ENCODE measurements at regions not wholly inside any gene's neighbourhood (a gene's known extent, or its start where the extent isn't known, plus 50 kb on each side); places are given as distances from the start of the nearest gene placed in this dataset.
"Not testable (repeated sequence)": the region's sequence is repeated elsewhere in the genome, so short reads cannot be mapped to it uniquely, and the experiment has no call there.

DNA sequence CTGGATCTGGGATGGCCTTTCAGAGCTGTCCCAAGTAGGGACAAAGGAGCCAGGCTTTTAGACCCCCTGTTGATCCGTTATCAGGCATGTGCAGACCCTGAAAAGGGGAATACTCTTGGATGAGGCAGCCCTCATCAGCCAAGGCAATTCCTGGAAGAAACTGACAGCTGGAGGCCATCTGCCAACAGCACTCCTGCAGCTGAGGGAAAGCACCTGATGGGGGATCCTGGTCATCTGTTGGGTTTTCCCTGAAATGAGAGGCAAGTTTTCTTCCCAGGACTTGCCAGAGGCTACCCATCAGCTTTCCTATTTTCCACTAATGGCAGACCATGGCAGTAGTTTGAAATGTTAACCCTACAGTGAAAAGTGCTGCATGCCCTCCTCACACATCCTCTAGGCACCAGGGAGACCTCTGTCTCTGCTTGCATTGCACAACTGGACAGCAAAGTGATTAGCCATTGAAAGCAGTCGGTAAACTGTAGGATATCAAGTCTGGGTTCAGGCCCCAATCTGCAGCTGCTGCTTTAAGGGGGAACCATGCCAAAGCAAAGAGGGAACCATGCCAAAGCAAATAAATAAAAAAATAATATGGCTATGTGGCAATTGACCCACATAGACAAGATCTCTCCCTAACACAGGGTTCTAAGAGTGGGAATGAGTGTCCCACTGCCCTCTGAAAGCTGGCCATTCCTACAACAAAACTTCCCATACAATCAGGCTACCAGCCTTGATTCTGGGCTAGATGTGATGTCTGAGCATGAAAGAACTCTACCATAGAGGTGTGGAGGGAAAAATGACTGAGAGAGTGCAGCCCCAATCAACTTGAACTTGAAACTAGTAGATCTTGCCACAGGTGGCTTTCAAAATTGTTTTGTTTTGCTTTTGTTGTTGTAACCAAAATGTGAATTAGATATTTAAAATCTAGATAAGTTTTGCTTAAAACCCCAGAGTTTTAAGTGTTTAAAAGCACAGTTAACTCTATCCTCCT, 232.0 kb upstream of the STT3B start:
- no peak for DNase-seq

DNA sequence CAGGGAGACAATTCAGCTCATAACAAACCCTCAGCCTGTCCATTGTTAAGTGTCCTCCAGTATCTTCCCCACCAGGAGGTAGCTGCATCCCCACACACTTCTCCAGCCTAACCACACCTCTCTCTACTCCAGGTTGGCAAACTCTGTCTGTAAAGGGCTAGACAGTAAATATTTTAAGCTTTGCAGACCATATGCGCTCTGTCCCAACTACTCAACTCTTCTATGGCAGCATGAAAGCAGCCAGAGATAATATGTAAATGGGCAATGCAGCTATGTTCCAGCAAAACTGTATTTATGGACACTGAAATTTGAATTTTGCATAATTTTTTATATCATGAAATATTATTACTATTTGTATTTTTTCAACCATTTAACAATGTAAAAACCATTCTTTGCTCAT, 230.4 kb upstream of the STT3B start:
- no peak for DNase-seq

DNA sequence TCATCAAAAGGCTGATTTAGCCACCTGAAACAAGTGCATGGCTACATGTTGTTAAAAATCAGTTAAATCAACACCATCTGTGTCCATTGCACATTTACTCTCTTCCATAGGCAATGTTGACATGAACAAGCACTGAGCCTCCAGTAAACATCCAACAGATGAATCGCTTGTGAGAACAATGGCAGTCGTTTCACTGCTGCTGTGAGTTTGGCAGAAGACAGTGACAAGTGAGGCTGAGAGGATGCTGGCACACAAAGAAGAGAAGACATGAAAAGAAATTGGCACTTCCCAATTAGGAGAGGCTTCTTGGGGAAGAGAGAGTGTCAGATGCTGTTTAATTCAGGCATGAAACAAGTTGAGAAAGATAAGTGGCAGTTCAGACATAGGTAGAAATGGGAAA, 227.4 kb upstream of the STT3B start:
- DNase-seq: no peak

DNA sequence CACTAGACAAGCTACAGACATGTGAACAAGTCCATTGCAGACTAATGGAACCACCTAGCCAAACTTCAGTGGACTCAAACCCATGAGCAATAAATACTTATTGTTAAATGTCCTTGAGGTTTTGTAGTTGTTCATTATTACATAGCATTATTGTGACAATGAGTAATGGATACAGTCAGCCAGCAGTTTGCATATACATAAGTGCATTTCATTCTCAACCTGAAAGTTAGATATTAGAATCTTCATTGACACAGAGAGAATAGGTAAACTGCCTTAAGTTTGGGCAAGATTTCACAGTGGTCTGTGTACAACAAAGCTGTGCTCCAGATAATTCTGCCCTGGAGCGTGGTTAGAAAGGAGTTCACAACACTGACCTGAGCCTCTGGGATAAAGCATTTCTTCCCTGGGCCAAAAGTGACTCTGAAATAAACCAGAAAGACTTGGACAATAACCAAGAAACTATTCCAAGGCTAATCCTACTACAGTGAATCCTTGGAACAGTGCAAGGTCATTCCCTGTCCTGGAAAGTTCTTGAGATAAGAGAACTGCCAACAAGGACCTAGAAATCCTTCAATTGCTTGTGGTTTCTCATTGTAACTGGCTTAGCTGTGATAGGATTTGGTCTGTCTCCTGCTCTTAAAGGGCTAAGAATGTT, 225.5 kb upstream of the STT3B start:
- no peak for DNase-seq

DNA sequence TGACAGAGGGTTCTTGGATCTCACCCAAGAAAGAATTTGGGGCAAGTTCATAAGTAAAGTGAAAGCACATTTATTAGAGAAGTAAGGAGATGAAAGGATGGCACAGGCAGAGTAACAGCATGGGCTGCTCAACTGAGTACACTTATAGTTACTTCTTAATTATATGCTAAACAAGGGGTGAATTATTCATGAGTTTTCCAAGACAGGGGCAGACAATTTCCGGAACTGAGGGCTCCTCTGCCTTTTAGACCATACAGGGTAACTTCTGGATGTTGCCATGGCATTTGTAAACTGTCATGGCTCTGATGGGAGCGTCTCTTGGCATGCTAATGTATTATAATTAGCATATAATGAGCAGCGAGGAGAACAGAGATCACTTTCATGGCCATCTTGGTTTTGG, 221.2 kb upstream of the STT3B start:
- DNase-seq: no peak

DNA sequence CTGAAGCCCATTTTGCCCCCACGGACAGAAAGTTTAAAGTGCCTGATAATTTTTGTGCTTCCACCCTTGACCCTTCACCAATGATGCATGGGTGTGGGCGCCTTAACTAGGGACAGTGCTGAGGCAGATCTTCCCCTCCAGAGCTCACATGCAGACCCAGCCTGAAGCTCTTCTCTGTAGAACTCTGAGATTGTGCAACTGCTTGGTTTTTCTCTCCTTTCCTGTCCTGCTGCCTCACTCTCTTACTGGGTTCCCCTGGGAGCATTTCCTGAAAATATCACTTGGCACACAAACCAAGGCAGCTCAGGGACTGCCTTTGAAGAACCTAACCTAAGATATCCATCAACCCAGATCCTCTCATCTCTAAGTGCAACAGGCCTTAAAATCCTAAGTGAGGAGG, 220.3 kb upstream of the STT3B start:
- no peak for DNase-seq

DNA sequence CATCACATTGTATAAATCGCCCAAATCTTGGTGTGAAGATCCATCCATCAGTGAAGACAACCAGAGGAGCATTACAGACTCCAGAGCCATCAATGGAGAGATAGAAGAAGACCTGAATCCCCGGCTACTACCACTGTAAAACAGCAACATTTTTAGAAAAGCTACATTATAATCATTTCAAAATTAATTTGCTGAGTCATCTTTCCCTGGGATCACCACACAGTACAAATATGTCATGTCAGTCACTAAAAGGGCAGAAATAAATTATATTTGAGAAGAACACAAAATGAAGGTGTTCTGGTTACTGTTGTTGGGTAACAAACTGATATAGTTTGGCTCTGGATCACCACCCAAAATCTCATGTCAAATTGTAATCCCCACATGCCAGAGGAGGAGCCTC, 218.5 kb upstream of the STT3B start:
- no peak for DNase-seq

DNA sequence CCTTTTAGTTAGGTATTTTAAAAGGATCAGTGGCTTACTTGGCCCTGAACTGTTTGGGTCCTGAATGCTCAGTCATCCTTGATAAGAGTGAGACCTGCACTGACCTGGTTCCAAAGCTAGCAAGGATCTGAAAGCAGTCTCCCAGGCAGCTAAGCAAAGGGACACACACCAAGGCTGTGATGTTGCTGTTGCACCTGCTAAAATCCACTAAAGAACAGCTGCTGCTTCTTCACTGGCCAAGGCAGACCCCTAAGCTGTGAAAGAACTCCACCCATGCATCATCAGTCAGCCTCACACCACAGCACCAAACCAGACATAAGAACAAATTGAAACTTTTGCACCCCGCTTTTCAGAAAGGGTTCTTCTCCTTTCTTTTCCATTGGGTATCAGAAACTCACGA, 213.4 kb upstream of the STT3B start:
- no peak for DNase-seq

DNA sequence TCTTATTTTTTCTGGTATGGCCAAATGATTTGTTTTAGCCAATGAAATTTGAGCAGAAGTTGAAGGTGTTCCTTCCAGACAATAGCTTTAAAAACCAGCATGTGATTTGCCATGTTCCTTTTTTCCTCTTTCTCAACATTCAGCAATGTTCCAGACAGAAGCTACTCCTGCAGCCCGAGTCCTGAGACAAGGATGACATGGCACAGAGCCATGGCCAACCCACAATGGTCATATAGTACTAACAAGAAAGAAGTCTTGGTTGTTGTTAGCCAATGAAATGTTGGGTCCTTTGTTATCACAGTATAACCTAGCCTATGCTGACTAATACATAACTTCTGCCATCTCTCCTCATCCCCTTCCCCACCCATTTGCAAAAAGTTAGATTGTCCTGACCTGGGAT, 211.1 kb upstream of the STT3B start:
- no peak for DNase-seq

DNA sequence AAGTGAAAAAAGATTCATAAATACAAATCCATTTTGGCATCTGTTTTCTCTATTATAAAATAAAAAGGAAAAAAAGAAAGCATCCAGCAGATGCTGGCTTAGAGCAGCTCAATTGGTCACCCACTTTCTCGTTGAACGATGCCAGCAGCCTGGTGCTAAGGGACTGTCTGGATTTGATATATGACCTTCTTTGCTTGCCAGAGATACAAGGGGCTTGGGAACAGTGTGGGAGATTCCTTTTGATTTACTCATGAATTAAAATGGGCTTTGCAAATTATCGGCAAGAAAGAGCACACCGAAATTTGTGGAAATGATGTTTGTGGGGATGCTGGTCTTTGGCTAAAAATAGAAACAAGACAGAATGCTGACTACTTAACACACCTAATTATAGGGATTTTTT, 210.3 kb upstream of the STT3B start:
- no peak for DNase-seq

DNA sequence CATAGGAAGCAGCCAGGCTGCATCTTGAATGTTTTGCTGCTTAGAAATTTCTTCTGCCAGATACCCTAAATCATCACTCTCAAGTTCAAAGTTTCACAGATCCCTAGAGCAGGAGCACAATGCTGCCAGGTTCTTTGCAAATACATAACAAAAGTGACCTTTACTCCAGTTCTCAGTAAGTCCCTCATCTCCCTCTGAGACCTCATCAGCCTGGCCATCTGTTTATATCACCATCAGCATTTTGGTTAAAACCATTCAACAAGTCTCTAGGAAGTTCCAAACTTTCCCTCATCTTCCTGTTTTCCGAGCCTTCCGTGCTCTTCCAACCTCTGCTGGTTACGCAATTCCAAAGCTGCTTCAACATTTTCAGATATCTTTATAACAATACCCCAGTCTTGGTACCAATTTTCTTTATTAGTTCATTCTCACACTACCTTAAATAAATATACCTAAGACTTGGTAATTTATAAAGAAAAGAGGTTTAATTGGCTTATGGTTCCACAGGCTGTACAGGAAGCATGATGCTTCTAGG, 204.8 kb upstream of the STT3B start:
- DNase-seq: not testable (repeated sequence)

DNA sequence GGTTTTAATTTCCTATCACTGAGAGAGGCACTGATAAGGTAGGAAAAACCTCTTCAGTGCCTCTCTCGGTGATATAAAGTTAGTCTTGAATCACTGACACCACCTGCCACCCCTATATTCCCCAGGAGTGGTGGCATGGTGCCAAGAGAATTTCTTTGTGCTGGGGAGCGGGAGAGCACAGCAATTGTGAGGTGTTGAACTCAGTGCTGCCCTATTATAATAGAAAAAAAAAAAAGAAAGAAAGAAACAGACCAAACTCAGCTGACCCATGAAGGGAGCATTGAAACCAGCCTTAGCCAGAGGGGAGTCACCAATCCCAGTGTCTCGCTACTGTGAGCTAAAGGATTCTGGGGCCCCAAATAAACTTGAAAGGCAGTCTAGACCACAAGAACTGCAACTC, 201.4 kb upstream of the STT3B start:
- no peak for DNase-seq

DNA sequence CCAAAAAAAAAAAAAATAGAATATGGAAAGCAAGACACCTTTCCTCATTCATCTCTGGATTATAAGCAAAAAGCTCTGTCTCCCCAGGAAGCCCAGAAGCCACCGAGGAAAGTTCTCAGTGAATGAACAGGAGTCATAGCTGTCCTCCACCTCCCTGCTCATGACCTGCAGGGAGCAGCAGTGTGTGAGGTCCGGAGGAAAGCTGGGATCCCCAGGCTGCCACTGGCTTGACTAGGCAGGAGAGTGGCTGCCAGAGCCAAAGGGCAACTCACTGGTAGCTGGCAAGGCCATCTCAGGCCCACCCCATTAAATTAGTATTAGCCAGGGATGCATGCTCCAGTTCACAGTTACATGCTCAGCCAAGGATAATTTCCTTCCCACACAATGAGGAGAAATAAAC, 191.6 kb upstream of the STT3B start:
- no peak for DNase-seq

DNA sequence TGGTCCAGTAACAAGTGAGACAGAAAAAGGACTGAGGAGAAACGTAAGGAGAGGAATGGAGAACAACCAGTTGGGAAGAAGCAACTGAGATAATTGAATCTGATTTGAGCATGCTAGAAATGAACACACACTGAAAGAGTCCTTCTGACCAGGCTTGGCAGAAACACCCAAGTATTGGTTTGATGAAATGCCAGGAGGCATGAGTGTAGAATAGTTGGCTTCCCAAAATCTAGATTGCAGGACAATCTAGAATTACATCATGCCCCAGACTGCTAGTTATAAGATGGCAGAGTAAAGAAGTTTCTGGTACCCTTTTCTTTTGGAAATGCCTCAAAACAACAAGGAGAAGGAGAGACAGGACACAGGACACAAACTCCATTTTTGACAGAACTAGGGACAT, 189.7 kb upstream of the STT3B start:
- no peak for DNase-seq

DNA sequence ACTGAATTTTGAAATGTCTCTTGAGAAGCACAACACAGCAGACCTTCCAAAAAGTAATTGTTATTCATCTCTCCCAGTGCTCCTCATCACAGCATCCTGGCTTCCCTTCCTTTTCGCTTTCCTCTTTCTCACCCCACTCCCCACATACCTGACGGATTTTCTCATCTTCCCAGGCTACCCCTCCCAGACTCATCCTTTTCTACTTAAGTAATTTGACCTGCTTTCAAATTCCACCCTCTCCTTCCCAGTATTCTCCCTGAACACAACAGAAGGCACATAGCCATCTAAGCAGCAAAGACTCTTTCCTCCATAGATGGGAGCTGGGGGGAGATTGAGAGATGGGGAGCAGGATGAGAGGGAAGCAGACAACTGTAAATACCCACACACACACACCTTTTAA, 187.1 kb upstream of the STT3B start:
- DNase-seq: no peak

DNA sequence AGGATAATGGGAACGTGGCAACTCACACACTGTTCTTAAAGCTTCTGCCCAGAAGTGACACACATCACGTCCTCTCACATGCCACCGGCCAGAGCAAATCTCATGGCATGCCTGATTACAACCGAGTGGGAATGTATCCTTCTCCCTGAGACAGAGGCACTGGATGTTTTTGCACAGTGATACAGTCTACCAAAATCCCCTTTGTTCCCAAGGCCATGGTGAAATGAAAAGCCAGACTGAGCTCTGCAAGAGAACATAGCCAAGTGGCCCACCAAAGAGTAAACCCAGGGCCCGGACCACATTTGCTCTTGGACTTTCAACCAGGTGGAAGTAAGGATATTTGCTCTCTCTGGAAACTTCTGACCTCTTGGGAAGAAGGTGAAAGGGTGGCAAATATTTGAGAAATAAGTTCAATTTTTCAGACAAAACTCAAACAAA, 186.2 kb upstream of the STT3B start:
- DNase-seq: no peak

DNA sequence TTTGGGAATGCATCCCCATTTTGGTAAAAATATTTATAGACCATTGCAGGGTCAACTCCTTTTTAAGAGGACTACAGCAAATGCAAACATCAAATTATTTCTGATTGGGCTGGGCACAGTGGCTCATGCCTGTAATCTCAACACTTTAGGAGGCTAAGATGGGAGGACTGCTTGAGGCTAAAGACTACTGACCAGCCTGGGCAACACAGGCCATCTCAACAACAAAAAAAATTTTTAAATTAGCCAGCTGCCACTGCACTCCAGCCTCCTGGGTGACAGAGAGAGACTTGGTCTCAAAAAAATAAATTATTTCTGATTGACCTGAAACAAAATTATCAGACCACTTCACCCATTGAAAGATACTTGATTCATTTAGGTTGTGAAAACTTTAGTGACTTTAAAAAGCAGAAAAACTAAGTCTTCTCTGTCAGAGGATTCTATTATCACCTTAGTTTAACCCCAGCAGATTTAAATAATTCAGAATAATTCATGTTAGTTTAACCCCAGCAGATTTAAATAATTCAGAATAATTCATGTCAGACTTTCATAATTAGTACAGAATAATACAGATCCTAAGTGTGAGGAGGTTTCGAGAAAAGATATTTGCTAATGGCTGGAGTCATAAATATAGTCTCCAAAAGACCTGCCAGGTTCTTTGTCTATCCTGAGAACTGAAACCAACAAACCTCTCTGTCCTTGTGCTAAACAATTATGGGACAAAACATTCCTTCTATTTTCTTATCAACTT, 183.6 kb upstream of the STT3B start:
- DNase-seq: no peak

DNA sequence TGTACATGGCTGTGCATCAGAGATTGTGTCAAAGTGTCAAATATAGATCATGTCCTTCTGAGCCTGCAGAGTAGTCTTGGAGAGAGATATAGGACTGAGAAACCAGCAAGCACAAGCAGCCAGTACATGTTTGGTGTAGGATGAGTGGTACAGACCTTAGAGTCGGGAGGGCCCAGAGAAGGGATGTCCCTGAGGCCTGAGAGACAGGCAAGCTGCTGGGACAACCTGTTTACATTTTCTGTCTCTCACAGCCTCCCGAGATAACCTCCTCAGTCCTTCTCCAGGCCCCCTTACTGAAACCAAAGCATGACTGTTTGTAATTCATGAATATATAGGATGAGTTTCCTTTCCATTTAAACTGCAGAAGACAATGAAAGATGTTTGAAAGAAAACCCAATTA, 182.4 kb upstream of the STT3B start:
- no peak for DNase-seq

DNA sequence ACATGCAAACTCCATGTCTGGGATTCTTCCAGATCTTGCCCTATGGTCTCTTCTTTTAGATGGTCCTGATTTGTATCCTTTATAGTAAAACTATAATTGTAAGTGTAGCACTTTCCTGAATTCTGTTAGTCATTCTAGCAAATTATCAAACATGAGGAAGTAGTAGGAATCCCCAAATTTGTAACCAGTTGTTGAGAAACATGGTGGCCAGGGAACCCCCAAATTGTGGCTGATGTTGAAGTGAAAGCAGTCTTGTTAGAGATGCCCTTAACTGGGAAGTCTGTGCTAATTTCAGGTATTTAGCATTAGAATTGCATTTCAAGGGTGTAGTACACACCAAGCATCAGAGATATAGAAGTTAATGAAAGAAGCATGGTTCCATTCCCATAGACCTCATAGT, 180.4 kb upstream of the STT3B start:
- no peak for DNase-seq

DNA sequence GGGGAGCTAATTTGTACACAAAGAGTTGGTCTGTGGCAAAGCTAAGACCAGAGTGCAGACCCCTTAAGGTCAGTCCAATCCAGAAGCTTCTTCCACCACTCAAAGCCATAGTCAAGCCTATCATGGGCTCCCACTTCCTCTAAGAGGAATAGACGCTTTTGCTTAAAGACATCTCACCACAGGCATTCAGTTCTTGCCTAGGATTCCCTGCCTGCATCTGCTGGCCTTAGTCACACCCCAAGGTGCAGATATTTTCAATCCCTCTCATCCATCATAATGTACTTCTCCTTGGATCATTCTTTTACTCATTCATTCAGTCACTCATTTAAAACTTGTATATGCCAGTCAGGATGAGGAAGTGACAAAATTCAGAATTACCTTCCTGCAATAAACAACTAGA, 179.6 kb upstream of the STT3B start:
- no peak for DNase-seq

DNA sequence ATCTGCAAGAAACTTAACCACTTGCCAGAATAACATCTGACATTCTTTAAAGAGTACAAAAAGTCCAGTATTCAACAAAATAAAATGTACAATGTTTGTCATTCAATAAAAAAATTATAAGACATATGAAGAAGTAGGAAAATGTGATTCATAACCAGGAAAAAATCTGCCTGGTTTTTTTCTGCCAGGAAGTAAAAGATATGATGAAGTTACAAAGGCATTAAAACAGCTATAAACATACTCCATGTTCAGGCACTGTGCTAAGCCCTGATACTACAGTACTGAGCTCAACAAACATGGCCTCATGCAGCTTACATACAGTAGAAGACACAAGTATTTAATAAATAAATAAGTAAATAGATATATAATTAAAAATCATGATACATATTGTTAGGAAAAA, 178.4 kb upstream of the STT3B start:
- DNase-seq: no peak

DNA sequence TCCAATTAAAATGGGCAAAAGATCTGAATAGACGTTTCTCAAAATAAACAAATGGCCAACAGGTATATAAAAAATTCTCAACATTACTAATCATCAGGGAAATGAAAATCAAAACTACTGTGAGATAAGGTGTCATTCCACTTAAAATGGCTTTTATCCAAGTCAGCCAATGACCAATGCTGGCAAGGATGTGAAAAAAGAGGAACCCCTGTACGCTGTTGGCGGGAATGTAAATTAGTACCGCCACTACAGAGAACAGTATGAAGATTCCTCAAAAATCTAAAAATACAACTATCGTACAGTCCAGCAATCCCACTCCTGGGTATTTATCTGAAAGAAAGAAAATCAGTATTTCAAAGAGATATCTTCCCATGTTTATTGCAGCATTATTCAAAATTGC, 176.9 kb upstream of the STT3B start:
- no peak for DNase-seq

DNA sequence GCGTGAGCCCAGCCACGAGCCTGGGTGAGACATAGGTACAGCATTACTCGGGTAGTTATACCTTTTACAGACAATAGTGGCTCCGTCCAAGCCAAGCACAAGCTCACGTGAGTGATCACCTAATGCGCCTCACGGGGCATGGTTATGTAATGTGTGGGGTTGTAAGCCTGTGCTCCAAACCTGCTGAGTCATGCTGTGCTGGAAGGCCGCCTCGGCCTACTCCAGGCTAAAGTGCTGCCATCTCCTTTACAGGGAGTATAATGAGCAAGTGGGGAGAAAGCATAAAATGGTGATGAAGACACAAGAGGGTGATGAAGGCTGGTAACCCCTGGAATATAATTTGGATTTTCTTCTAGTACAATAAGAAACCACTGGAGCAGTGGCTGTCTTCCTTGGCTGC, 175.8 kb upstream of the STT3B start:
- DNase-seq: no peak

DNA sequence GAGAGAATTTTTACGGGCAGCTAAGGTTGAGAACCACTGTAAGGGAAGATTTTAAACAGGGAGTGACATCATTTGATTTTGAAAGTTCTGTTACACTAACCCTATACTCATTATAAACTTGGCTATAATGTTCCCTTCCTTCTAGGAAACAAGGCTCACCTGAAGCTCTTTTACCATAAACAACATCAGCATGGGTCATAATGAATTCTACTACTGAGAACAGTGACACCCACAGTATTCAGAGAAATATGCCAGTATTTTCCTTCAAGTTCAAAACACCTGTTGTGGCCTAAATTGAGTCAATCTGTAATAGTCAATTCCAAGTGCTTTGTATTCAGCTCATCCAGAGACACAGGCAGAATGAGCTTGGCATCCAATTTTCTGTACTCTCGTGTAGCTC, 175.3 kb upstream of the STT3B start:
- DNase-seq: no peak

Data from CD4-positive, alpha-beta T cell treated with Interleukin-4 for 1 hour (primary cell).